ENCODE measurements at regions not wholly inside any gene's neighbourhood (a gene's known extent, or its start where the extent isn't known, plus 50 kb on each side); places are given as distances from the start of the nearest gene placed in this dataset.
"Not testable (repeated sequence)": the region's sequence is repeated elsewhere in the genome, so short reads cannot be mapped to it uniquely, and the experiment has no call there.

DNA sequence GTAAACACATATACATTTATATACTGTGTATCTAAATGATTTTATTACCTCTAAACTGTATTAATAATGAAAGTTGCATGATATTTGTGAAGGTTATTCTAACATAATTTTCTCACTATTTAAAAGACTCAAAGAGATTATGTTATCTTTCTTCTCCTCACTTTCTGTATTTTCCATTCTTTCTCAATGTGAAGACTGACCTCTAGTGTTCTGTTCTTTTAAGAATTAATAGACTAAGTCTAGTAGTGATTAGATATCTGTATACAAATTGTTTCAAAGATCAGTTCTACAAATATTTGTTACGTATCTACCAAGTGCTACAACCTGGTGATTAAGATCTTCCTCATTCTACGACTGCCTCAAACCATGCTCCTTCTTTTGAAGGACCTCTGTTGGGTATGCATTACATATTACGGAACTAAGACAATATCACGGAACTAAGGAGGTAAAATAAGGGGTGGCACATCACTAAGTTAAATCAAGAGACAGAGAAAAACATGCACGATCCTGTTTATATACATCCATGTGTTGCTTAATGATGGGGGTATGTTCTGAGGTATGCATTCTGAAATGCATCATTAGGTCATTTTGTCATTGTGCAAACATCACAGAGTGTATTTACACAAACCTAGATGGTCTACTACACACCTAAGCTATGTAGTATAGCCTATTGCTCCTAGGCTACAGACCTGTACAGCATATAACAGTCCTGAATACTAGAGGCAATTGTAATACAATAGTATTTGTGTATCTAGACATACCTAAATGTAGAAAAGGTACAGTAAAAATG, 161.5 kb upstream of the KBTBD8 start:
- no peaks in the 10 kb centered on the region for H3K9me3 ChIP-seq (ENCODE audit: insufficient read depth, low read depth, low read length)
- no peak overlapping the region for H3K4me3 ChIP-seq (ENCODE audit: low read length)
- 94% methylated on average over 5 of the region's 5 CpGs for WGBS
- no peaks in the 10 kb centered on the region for H3K36me3 ChIP-seq (ENCODE audit: insufficient read depth, low read length)
- H3K4me1 ChIP-seq (ENCODE audit: insufficient read depth, low read length), result no peaks in the 10 kb centered on the region
- H3K27me3 ChIP-seq (ENCODE audit: insufficient read depth, low read length), result no peaks in the 10 kb centered on the region
- H3K9ac ChIP-seq (ENCODE audit: low read depth, low read length), result no peak overlapping the region
- H3K27ac ChIP-seq (ENCODE audit: low read depth, low read length), result no peak overlapping the region

DNA sequence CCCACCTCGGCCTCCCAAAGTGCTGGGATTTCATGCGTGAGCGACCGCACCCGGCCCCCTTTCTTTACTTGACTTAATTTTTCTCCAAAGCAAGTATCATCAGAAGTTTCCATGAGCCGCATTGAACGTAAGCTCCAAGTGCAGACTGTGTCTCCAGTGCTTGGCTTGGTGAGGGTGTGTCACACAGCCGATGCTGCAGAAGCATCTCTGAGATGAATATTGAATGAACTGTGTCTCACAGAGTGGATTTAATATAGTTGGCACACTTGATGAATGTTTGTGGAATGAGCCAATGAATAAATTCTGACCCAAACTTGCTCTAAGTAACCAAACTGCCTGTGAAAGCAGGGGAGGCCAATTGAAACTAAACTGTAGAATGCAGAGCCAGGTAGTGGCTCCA, 159.4 kb upstream of the KBTBD8 start:
- Histone ChIP-seq H3K27ac (ENCODE audit: low read depth, low read length) (no peak overlapping the region), H3K9ac (ENCODE audit: low read depth, low read length) (no peak overlapping the region), H3K36me3 (ENCODE audit: insufficient read depth, low read length) (no peaks in the 10 kb centered on the region), H3K4me1 (ENCODE audit: insufficient read depth, low read length) (no peaks in the 10 kb centered on the region), H3K4me3 (ENCODE audit: low read length) (no peak overlapping the region), H3K27me3 (ENCODE audit: insufficient read depth, low read length) (no peaks in the 10 kb centered on the region), H3K9me3 (ENCODE audit: insufficient read depth, low read depth, low read length) (no peaks in the 10 kb centered on the region)
- 97% methylated on average over 8 of the region's 8 CpGs for WGBS

DNA sequence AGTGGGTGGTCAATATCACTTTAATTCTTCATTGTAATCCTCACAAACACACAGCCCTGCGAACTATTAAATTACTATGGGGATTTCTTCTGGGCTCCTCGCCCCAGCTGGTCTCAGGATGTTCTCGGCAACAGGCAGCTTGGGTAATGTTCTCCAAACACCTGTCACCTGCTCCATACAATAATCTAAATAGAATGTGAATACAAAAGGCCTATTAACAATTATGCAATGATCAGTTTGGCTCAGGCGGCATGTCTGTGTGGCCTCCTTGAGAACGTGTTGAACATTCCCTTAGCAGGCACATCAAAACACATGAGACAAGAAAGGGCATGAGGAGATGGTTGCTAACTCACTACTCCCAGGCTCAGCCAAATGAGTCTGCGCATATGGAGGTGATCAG, 158.6 kb upstream of the KBTBD8 start:
- Histone ChIP-seq H3K4me1 (ENCODE audit: insufficient read depth, low read length) (no peaks in the 10 kb centered on the region), H3K27ac (ENCODE audit: low read depth, low read length) (no peak overlapping the region), H3K9ac (ENCODE audit: low read depth, low read length) (no peak overlapping the region), H3K27me3 (ENCODE audit: insufficient read depth, low read length) (no peaks in the 10 kb centered on the region), H3K36me3 (ENCODE audit: insufficient read depth, low read length) (no peaks in the 10 kb centered on the region), H3K4me3 (ENCODE audit: low read length) (no peak overlapping the region), H3K9me3 (ENCODE audit: insufficient read depth, low read depth, low read length) (no peaks in the 10 kb centered on the region)
- WGBS, result 93% methylated on average over 6 of the region's 6 CpGs

DNA sequence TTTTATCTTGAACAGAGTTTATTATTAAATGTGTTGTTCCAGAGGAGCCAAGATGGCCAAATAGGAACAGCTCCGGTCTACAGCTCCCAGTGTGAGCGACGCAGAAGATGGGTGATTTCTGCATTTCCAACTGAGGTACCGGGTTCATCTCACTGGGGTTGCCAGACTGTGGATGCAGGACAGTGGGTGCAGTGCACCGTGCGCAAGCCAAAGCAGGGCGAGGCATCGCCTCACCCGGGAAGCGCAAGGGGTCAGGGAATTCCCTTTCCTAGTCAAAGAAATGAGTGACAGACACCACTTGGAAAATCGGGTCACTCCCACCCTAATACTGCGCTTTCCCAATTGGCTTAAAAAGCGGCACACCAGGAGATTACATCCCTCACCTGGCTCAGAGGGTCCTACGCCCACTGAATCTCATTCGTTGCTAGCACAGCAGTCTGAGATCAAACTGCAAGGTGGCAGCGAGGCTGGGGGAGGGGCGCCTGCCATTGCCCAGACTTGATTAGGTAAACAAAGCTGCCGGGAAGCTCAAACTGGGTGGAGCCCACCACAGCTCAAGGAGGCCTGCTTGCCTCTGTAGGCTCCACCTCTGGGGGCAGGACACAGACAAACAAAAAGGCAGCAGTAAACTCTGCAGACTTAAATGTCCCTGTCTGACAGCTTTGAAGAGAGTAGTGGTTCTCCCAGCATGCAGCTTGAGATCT, 155.2 kb upstream of the KBTBD8 start:
- not testable (repeated sequence) for H3K27me3 ChIP-seq (ENCODE audit: insufficient read depth, low read length); H3K9me3 ChIP-seq (ENCODE audit: insufficient read depth, low read depth, low read length); H3K9ac ChIP-seq (ENCODE audit: low read depth, low read length); H3K36me3 ChIP-seq (ENCODE audit: insufficient read depth, low read length); H3K27ac ChIP-seq (ENCODE audit: low read depth, low read length); H3K4me1 ChIP-seq (ENCODE audit: insufficient read depth, low read length); H3K4me3 ChIP-seq (ENCODE audit: low read length)
- 79% methylated on average over 18 of the region's 18 CpGs for WGBS

DNA sequence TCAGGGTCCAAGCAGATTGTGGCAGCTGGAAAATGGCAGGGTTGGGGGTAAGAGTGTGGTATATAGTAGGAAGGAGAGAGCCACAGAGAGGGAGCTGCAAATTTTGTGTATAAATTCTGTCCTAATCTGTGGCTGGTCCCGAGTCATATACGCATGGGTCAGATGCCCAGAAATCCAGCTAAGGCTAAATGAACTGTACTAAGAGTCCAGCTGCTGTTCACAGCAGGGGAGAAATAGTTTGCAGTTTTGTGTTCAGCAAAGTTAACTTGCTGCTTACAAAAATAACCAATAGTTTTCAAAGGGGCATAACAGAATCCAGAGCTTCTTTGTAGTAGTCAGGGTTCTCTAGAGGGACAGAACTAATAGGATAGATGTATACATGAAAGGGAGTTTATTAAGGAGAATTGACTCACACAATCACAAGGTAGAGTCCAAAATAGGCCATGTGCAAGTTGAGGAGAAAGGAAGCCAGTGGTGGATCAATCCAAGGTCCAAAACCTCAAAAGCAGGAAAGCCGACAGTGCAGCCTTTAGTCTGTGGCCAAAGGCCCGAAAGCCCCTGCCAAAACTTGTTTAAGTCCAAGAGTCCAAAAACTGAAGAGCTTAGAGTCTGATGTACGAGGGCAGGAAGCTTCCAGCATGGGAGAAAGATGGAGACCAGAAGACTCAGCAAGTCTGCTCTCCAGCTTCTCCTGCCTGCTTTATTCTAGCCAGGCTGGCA, 146.1 kb upstream of the KBTBD8 start:
- Histone ChIP-seq H3K4me1 (ENCODE audit: insufficient read depth, low read length) (peaks cover 10% of the 10 kb centered on the region), H3K9ac (ENCODE audit: low read depth, low read length) (no peak overlapping the region), H3K27me3 (ENCODE audit: insufficient read depth, low read length) (no peaks in the 10 kb centered on the region), H3K4me3 (ENCODE audit: low read length) (no peak overlapping the region), H3K36me3 (ENCODE audit: insufficient read depth, low read length) (no peaks in the 10 kb centered on the region), H3K9me3 (ENCODE audit: insufficient read depth, low read depth, low read length) (no peaks in the 10 kb centered on the region), H3K27ac (ENCODE audit: low read depth, low read length) (no peak overlapping the region)
- WGBS, result 91% methylated on average over 5 of the region's 5 CpGs

DNA sequence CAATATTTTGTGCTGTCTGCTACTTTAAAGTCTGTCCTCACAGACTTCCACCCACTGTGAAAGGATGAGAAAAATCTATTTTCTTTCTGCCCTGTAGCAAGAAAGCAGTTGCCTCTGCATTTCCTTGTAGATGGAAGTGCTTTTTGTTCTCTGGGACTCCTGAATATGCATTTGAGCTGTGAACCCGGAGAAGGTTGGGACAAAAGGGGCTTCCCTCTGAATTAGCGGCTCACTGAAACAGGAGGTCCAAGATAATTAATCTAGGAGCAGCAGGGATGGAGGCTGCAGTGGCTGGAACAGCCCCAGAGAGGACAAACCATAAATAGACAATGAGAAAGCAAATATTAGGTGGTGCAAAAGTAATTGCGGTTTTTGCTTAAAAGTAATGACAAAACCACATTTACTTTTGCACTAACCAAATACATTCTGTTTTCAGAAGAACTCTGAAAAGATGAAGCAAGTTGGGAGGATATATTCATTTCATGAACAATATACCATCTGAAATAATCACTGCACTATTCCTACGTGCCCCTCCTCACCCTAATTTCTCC, 143.4 kb upstream of the KBTBD8 start:
- Histone ChIP-seq H3K27me3 (ENCODE audit: insufficient read depth, low read length) (no peaks in the 10 kb centered on the region), H3K27ac (ENCODE audit: low read depth, low read length) (peak overlapping the region; percentile 9; the same call in 1 of the 2 replicates), H3K36me3 (ENCODE audit: insufficient read depth, low read length) (no peaks in the 10 kb centered on the region), H3K4me1 (ENCODE audit: insufficient read depth, low read length) (peaks cover 16% of the 10 kb centered on the region), H3K4me3 (ENCODE audit: low read length) (no peak overlapping the region), H3K9me3 (ENCODE audit: insufficient read depth, low read depth, low read length) (no peaks in the 10 kb centered on the region), H3K9ac (ENCODE audit: low read depth, low read length) (no peak overlapping the region)
- 39% methylated on average over 3 of the region's 4 CpGs for WGBS

DNA sequence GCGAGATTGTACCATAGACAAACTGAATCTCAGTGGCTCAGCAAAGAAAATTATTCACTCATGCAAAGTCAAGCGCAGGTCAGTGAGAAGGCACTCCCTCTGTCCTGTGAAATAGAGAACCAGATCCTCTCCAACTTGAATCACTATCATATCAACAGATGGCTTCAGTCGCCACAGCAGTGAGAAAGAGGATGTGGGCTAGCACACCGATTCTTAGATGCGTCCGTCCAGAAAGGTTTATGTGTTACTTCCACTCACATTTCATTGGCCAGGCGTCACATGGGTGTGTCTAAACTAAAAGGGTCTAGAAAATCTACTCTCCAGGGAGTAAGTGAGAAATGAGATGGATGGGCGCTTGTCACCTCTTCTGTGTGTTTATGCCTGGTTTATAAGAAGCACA, 141.6 kb upstream of the KBTBD8 start:
- H3K4me1 ChIP-seq (ENCODE audit: insufficient read depth, low read length), result peaks cover 16% of the 10 kb centered on the region
- WGBS, result 88% methylated on average over 8 of the region's 8 CpGs
- H3K27ac ChIP-seq (ENCODE audit: low read depth, low read length), result no peak overlapping the region
- H3K9ac ChIP-seq (ENCODE audit: low read depth, low read length), result no peak overlapping the region
- no peaks in the 10 kb centered on the region for H3K36me3 ChIP-seq (ENCODE audit: insufficient read depth, low read length)
- no peak overlapping the region for H3K4me3 ChIP-seq (ENCODE audit: low read length)
- H3K27me3 ChIP-seq (ENCODE audit: insufficient read depth, low read length), result no peaks in the 10 kb centered on the region
- H3K9me3 ChIP-seq (ENCODE audit: insufficient read depth, low read depth, low read length), result no peaks in the 10 kb centered on the region

DNA sequence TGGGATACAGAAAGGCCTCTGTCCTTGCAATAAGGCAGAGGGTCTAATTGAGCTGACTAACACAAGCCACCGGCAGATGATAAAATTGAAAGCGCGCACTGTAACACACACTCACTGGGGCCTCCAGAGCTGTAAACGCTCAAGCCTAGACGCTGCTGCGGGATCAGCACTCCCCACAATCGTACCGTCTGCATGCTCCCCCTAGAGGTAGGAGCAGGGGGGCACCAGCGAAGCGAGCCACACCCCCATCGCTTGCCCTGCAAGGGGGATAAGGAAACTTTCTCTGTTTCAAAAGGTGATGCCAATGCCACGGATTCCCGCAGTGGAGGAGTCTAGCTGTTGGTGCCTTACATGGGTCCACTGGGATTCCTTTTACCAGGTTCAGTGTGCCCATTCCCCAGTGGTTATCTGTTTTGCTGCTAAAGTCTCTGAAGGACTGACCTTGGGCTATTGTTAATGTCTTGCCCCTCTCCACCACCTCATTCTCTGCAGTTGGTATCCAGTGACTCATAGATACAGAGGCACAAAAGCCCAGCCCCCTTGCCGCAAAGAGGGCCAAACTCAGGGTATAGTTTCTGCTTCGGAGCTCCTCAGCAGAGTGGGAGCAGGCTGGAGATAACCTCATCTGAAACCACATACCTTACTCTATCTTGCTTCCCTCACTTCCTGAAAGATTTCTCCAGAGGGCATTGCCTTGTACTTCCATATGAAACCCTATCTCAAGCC, 139.3 kb upstream of the KBTBD8 start:
- Histone ChIP-seq H3K9ac (ENCODE audit: low read depth, low read length) (no peak overlapping the region), H3K36me3 (ENCODE audit: insufficient read depth, low read length) (no peaks in the 10 kb centered on the region), H3K27ac (ENCODE audit: low read depth, low read length) (no peak overlapping the region), H3K27me3 (ENCODE audit: insufficient read depth, low read length) (no peaks in the 10 kb centered on the region), H3K4me3 (ENCODE audit: low read length) (no peak overlapping the region), H3K9me3 (ENCODE audit: insufficient read depth, low read depth, low read length) (no peaks in the 10 kb centered on the region), H3K4me1 (ENCODE audit: insufficient read depth, low read length) (peaks cover 16% of the 10 kb centered on the region)
- 68% methylated on average over 15 of the region's 15 CpGs for WGBS

DNA sequence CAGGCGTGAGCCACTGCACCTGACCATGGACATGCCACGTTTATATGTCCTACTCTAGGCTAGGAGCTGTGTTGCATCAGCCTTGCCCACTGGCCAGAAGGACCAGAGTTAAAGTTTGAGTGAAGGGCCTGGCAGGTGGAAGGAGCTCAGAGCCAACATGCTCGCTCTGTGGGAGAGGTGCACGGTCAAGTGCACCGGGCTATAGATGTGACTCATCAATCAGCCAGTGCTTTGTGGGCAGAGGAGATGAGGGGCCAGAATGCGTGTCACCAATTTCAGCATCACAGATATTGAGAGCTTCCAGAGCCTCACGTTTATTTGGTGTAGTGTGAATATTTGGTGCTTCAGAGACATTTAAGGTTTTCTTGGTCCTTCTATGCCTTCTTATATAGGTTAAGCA, 137.3 kb upstream of the KBTBD8 start:
- WGBS, result 96% methylated on average over 7 of the region's 7 CpGs
- Histone ChIP-seq H3K27me3 (ENCODE audit: insufficient read depth, low read length) (no peaks in the 10 kb centered on the region), H3K36me3 (ENCODE audit: insufficient read depth, low read length) (no peaks in the 10 kb centered on the region), H3K9ac (ENCODE audit: low read depth, low read length) (no peak overlapping the region), H3K4me3 (ENCODE audit: low read length) (no peak overlapping the region), H3K4me1 (ENCODE audit: insufficient read depth, low read length) (peaks cover 6% of the 10 kb centered on the region), H3K27ac (ENCODE audit: low read depth, low read length) (no peak overlapping the region), H3K9me3 (ENCODE audit: insufficient read depth, low read depth, low read length) (no peaks in the 10 kb centered on the region)

DNA sequence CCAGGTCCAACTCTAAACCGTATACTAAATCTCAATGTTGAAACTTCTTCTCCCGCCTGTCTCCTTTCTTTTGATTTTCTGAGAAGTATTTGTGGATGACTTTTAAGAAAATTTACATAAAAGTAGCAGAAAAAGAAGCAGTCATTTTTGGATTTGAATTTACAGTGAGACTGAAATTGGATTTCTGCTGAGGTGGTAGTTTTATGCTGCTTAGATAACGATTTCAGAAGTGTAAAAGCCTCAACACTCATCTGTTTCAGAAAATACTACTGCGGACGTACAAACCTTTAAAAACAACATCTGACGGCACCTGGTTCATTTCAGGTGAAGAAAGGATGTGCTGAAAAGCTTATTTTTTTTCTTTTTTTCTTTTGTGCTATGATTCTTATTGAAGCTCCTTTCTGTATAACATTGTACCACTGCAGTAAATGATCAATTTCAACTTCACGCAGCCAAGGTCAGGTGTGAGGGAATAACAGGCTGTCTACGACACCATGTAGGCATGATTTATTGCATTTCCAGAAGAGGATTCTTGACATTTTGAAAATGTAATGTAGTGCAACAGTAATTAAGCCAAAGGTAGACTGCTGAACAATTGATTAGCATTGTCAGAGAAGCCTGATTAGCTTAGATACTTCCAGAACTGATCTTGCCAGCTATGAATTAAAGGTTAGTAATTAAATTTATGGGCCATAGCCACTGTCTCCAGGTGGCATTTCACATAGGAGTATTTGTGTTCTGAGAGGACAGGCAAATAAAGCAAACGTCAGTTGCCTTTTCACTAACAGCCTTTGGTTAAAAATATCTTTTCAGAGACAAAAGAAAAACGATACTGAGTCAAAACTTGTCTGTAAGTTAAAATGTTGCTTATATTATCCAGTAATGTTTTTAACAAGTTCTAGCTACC, 134.6 kb upstream of the KBTBD8 start:
- no peaks in the 10 kb centered on the region for H3K36me3 ChIP-seq (ENCODE audit: insufficient read depth, low read length)
- 90% methylated on average over 9 of the region's 10 CpGs for WGBS
- no peak overlapping the region for H3K4me3 ChIP-seq (ENCODE audit: low read length)
- H3K4me1 ChIP-seq (ENCODE audit: insufficient read depth, low read length), result peaks cover 6% of the 10 kb centered on the region
- H3K27me3 ChIP-seq (ENCODE audit: insufficient read depth, low read length), result no peaks in the 10 kb centered on the region
- no peak overlapping the region for H3K27ac ChIP-seq (ENCODE audit: low read depth, low read length)
- H3K9ac ChIP-seq (ENCODE audit: low read depth, low read length), result no peak overlapping the region
- H3K9me3 ChIP-seq (ENCODE audit: insufficient read depth, low read depth, low read length), result no peaks in the 10 kb centered on the region

All from HUES64 (cell line).